ENCODE measurements at regions not wholly inside any gene's neighbourhood (a gene's known extent, or its start where the extent isn't known, plus 50 kb on each side); places are given as distances from the start of the nearest gene placed in this dataset.

- TF ChIP-seq CTCF (IDR thresholded peaks at IDR 0.05) (no peak), RAD21 (conservative IDR thresholded peaks at IDR 0.05 in 1 of 2, IDR thresholded peaks at IDR 0.05 in 1 of 2) (no peak), NR3C1 (IDR thresholded peaks at IDR 0.05) (no peak), NFE2L2 (conservative IDR thresholded peaks at IDR 0.05; ENCODE audit: low read length) (no peak), CBX8 (IDR thresholded peaks at IDR 0.05) (no peak), MAFK (IDR thresholded peaks at IDR 0.05; ENCODE audit: partially characterized antibody) (no peak), POLR2A (IDR thresholded peaks at IDR 0.05; ENCODE audit: low read length) (no peak), EHMT2 (IDR thresholded peaks at IDR 0.05; ENCODE audit: low read depth) (no peak), ESRRA (IDR thresholded peaks at IDR 0.05; ENCODE audit: borderline replicate concordance, low read length) (no peak), EP300 (IDR thresholded peaks at IDR 0.05) (no peak), RFX5 (IDR thresholded peaks at IDR 0.05) (no peak), KDM5A (IDR thresholded peaks at IDR 0.05) (no peak), POLR2AphosphoS2 (conservative IDR thresholded peaks at IDR 0.05; ENCODE audit: low read length) (no peak), PHF8 (IDR thresholded peaks at IDR 0.05; ENCODE audit: borderline replicate concordance, low read depth) (no peak)
Measured at GRCh38 chr3:6113338-6113737, 747.6 kb upstream of the GRM7 start.

Measured in A549 (cell line).